Neuronal stem cell (in vitro differentiated cells): ENCODE measurements at regions not wholly inside any gene's neighbourhood (a gene's known extent, or its start where the extent isn't known, plus 50 kb on each side); places are given as distances from the start of the nearest gene placed in this dataset.
A peak's percentile ranks its signal among the peaks of the same experiment; 100 is the strongest.

Experiments used
- DNase-seq: peaks from one replicate; pipeline ENCODE4 v3.0.0-alpha.2; 2013; ENCODE audit warnings: low spot score
- H2AFZ ChIP-seq: one replicate; pipeline ENCODE4 v1.6.1; 2013; ENCODE audit warnings: mild to moderate bottlenecking, low read length, inconsistent platforms
- H2AK5ac ChIP-seq: 2 replicates; pipeline ENCODE4 v1.6.1; 2013; ENCODE audit warnings: low read depth, mild to moderate bottlenecking, inconsistent platforms, low read length, moderate library complexity, mixed read lengths
- H2BK120ac ChIP-seq: 2 replicates; pipeline ENCODE4 v1.6.1; 2013; ENCODE audit warnings: low read depth, mild to moderate bottlenecking, inconsistent platforms, low read length, moderate library complexity, mixed read lengths
- H2BK12ac ChIP-seq: one replicate; pipeline ENCODE4 v1.6.1; 2013; ENCODE audit warnings: low read length, inconsistent platforms
- H2BK15ac ChIP-seq: 2 replicates; pipeline ENCODE4 v1.6.1; 2013; ENCODE audit warnings: mild to moderate bottlenecking, low read length, inconsistent platforms, mixed read lengths
- H2BK5ac ChIP-seq: one replicate; pipeline ENCODE4 v1.6.1; 2013; ENCODE audit warnings: inconsistent platforms, mild to moderate bottlenecking, low read length, moderate library complexity
- H3K14ac ChIP-seq: one replicate; pipeline ENCODE4 v1.6.1; 2013; ENCODE audit warnings: low read length, inconsistent platforms
- H3K18ac ChIP-seq: 2 replicates; pipeline ENCODE4 v1.6.1; 2013; ENCODE audit warnings: low read length, inconsistent platforms
- H3K23ac ChIP-seq: 2 replicates; pipeline ENCODE4 v1.6.1; 2013; ENCODE audit warnings: low read depth, mild to moderate bottlenecking, mixed read lengths, low read length, inconsistent platforms; ENCODE audit not compliant: poor library complexity
- H3K27ac ChIP-seq: replicated peaks from 3 replicates; pipeline ENCODE4 v1.5.1; 2013; ENCODE audit warnings: low read length, inconsistent platforms
- H3K27me3 ChIP-seq, 3 experiments: 2 replicates each; pipeline ENCODE4 v1.6.1; 2013; ENCODE audit warnings: low read length in 3 of 3, mild to moderate bottlenecking in 2 of 3, inconsistent platforms in 1 of 3, low read depth in 1 of 3, mixed read lengths in 1 of 3, moderate library complexity in 1 of 3; ENCODE audit not compliant: control insufficient read depth in 3 of 3, insufficient read depth in 3 of 3
- H3K36me3 ChIP-seq, 2 donors: replicated peaks in 1 of 2; 2 replicates each; pipeline ENCODE4 v1.6.1; 2013; ENCODE audit warnings: low read length in 2 of 2; ENCODE audit not compliant: control insufficient read depth in 2 of 2, insufficient read depth in 2 of 2
- H3K4ac ChIP-seq: 2 replicates; pipeline ENCODE4 v1.6.1; 2013; ENCODE audit warnings: inconsistent platforms, mild to moderate bottlenecking, low read length, moderate library complexity
- H3K4me1 ChIP-seq, 2 donors: 1 replicate in 1 of 2; 2 replicates in 1 of 2; pipeline ENCODE4 v1.6.1; 2013; ENCODE audit warnings: low read length in 2 of 2, low read depth in 1 of 2; ENCODE audit not compliant: control insufficient read depth in 2 of 2, insufficient read depth in 1 of 2
- H3K4me2 ChIP-seq: one replicate; pipeline ENCODE4 v1.6.1; 2013; ENCODE audit warnings: mild to moderate bottlenecking, low read length, inconsistent platforms; ENCODE audit not compliant: insufficient read depth, poor library complexity, severe bottlenecking
- H3K4me3 ChIP-seq, 2 donors: 2 replicates each; pipeline ENCODE4 v1.5.1; 2013; ENCODE audit warnings: low read length in 2 of 2, mild to moderate bottlenecking in 2 of 2, inconsistent platforms in 1 of 2, moderate library complexity in 1 of 2
- H3K79me1 ChIP-seq: one replicate; pipeline ENCODE4 v1.6.1; 2013; ENCODE audit warnings: low read depth, mild to moderate bottlenecking, inconsistent platforms, low read length, moderate library complexity
- H3K9ac ChIP-seq: one replicate; pipeline ENCODE4 v1.6.1; 2013; ENCODE audit warnings: mild to moderate bottlenecking, low read depth, low read length, inconsistent platforms; ENCODE audit not compliant: poor library complexity
- H3K9me3 ChIP-seq, 2 donors: replicated peaks in 1 of 2; 2 replicates each; pipeline versions ENCODE3 to v1.6.1; 2013; ENCODE audit warnings: low read length in 2 of 2, mild to moderate bottlenecking in 2 of 2, inconsistent platforms in 1 of 2, low read depth in 1 of 2, mixed read lengths in 1 of 2, moderate library complexity in 1 of 2; ENCODE audit not compliant: control insufficient read depth in 2 of 2, insufficient read depth in 1 of 2
- H4K8ac ChIP-seq: one replicate; pipeline ENCODE4 v1.6.1; 2013; ENCODE audit warnings: low read depth, mild to moderate bottlenecking, inconsistent platforms, low read length, moderate library complexity
- H4K91ac ChIP-seq: one replicate; pipeline ENCODE4 v1.6.1; 2013; ENCODE audit warnings: low read length, low read depth, mild to moderate bottlenecking, inconsistent platforms; ENCODE audit not compliant: poor library complexity
- WGBS, 2 donors: extraction: QIAGEN DNeasy Blood & Tissue Kit; methylation state at CpG; one replicate each; pipeline ENCODE4 v1.1.7; 2013; ENCODE audit warnings: missing lambda C conversion rate in 2 of 2, mixed read lengths in 1 of 2; ENCODE audit not compliant: insufficient read length in 2 of 2, insufficient replicate concordance in 1 of 2; ENCODE audit errors: extremely low coverage in 2 of 2; 5-methylcytosine and 5-hydroxymethylcytosine counted together

DNA sequence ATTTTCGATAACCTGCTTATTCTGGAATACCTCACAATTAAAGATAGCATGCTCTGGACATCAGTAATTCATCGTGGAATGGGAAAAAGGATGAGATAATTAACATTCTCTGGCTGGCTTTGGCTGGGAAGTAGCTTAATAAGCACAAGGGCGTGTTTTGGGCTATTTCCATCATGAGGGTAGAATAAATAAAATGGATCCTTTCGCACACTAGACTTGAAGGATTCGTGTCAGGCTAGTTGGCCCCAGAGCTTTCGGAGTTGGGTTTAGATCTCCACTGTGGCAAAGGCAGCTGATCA is 151.2 kb upstream of the ADRA1B start:
- Histone ChIP-seq H2BK12ac (no peak overlapping the region), H3K4me1 (peaks cover 2 to 11% of the 10 kb centered on the region in 2 donors), H3K23ac (no peak overlapping the region), H2BK15ac (no peak overlapping the region), H4K8ac (no peak overlapping the region), H3K4ac (no peak overlapping the region), H3K27me3 (no peaks in the 10 kb centered on the region), H3K14ac (no peak overlapping the region), H3K27ac (no peak overlapping the region), H3K18ac (no peak overlapping the region), H3K4me2 (no peak overlapping the region), H3K9ac (no peak overlapping the region), H3K9me3 (no peaks in the 10 kb centered on the region), H4K91ac (no peak overlapping the region), H2BK120ac (no peak overlapping the region), H3K79me1 (no peaks in the 10 kb centered on the region), H2BK5ac (no peak overlapping the region), H3K36me3 (no peaks in the 10 kb centered on the region), H3K4me3 (no peak overlapping the region), H2AK5ac (no peak overlapping the region), H2AFZ (no peak overlapping the region)
- DNase-seq, result no peak
- no CpG with 5 or more reads among the region's 6 CpGs for WGBS, 2 donors

DNA sequence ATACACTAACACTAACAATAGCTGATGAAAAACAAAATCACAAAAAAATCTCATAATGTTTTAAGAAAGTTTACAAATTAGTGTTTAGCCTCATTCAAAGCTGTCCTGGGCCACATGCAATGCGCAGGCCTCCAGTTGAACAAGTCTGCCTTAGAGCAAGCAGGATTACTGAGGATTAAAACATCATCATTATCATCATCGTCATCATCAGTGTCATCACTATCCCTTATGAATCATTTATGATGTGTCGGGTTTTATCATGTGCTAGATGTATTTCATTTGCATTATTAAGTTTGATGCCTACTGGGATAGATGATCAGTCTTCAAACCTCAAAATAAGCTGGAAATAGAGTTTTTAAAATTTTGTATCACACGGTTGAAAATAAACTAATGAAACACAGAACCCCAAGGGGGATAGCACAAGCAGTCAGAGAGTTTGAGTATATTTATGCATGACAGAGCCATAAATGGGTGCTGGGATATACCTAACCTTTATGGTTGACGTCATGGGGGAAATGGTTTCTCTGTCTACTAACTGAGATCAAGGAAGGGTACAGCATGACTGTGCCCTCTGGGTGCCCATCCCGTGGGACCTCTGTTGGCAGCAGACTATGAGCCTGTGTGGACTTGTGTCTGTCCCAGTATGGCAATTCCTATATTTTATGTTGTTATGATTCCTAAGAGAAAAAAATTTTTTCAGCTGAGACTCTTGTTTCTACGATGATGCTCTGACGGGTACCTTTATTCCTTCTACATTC is 150.3 kb upstream of the ADRA1B start:
- no peak overlapping the region for H3K9ac ChIP-seq
- no peak overlapping the region for H2BK15ac ChIP-seq
- H3K27me3 ChIP-seq, result no peaks in the 10 kb centered on the region
- no peaks in the 10 kb centered on the region for H3K79me1 ChIP-seq
- H4K91ac ChIP-seq, result no peak overlapping the region
- no peak overlapping the region for H2AK5ac ChIP-seq
- H3K4me1 ChIP-seq, result peaks cover 2 to 11% of the 10 kb centered on the region in 2 donors
- no peaks in the 10 kb centered on the region for H3K9me3 ChIP-seq
- H3K36me3 ChIP-seq, result no peaks in the 10 kb centered on the region
- H3K4me2 ChIP-seq, result no peak overlapping the region
- no peak for DNase-seq
- no peak overlapping the region for H3K23ac ChIP-seq
- H4K8ac ChIP-seq, result no peak overlapping the region
- no peak overlapping the region for H2BK12ac ChIP-seq
- no peak overlapping the region for H3K14ac ChIP-seq
- no peak overlapping the region for H2AFZ ChIP-seq
- H3K18ac ChIP-seq, result no peak overlapping the region
- H2BK5ac ChIP-seq, result no peak overlapping the region
- H3K27ac ChIP-seq, result no peak overlapping the region
- H3K4ac ChIP-seq, result no peak overlapping the region
- no peak overlapping the region for H2BK120ac ChIP-seq
- no CpG with 5 or more reads among the region's 8 CpGs for WGBS, 2 donors
- H3K4me3 ChIP-seq, result no peak overlapping the region

DNA sequence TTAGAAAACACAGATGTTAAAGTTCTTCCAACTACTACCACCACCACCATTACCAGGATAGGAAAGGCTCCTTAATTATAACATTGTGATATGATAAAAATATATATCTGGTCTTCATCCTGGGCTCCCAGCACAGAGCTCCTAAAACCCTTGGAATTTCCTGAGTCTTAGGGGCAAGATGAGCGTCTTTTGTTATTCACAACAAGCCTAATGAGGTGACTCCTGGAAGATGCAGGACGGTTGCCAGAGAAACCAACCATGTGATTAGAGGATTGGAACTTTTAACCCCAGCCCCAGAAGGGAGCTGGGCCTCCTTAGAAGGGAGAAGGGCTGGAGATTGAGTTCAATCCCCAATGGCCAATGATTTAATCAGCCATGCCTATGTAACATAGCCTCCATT is 148.0 kb upstream of the ADRA1B start:
- Histone ChIP-seq H3K4ac (no peak overlapping the region), H3K14ac (no peak overlapping the region), H3K4me1 (peaks cover 2 to 13% of the 10 kb centered on the region in 2 donors), H2AK5ac (no peak overlapping the region), H3K27ac (no peak overlapping the region), H3K9ac (no peak overlapping the region), H2BK5ac (no peak overlapping the region), H3K36me3 (no peaks in the 10 kb centered on the region), H2AFZ (no peak overlapping the region), H2BK15ac (no peak overlapping the region), H2BK12ac (no peak overlapping the region), H3K18ac (no peak overlapping the region), H2BK120ac (no peak overlapping the region), H4K91ac (no peak overlapping the region), H3K23ac (no peak overlapping the region), H3K9me3 (no peaks in the 10 kb centered on the region), H3K4me3 (no peak overlapping the region), H4K8ac (no peak overlapping the region), H3K4me2 (peak overlapping the region; percentile 22), H3K79me1 (no peaks in the 10 kb centered on the region), H3K27me3 (peaks cover 0 to 7% (median 0%) of the 10 kb centered on the region in 3 experiments)
- DNase-seq, result peak; percentile 54
- WGBS, 2 donors, result no CpG with 5 or more reads among the region's 2 CpGs

DNA sequence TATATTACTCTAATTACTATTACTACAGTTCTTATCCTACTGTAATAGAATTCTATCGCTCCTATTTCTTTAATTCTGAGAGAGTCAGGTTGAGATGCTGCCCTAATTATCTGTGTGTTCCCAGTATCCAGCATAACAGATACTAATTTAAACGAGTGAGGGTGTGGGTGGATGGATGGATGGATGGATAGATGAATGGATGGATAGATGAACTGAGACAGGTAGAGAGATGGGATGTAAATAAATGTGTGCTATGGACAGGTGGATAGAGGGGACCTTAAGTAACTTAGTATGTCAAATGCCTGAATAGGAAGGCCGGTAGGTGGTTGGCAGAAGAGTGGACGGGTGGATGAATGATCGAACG is 143.6 kb upstream of the ADRA1B start:
- H3K9me3 ChIP-seq, result no peaks in the 10 kb centered on the region
- WGBS, 2 donors, result no CpG with 5 or more reads among the region's 6 CpGs
- H3K4me2 ChIP-seq, result no peak overlapping the region
- H3K9ac ChIP-seq, result no peak overlapping the region
- no peak overlapping the region for H2BK120ac ChIP-seq
- H3K27ac ChIP-seq, result no peak overlapping the region
- peaks cover 0 to 26% (median 6%) of the 10 kb centered on the region in 3 experiments for H3K27me3 ChIP-seq
- H4K91ac ChIP-seq, result no peak overlapping the region
- no peak overlapping the region for H2BK12ac ChIP-seq
- H2AK5ac ChIP-seq, result no peak overlapping the region
- peak overlapping the region; percentile 7 for H4K8ac ChIP-seq
- H3K14ac ChIP-seq, result no peak overlapping the region
- no peak overlapping the region for H3K23ac ChIP-seq
- H2AFZ ChIP-seq, result peak overlapping the region; percentile 89
- DNase-seq, result no peak
- no peak overlapping the region for H3K4ac ChIP-seq
- H3K36me3 ChIP-seq, result no peaks in the 10 kb centered on the region
- peak overlapping the region; percentile 82 for H2BK15ac ChIP-seq
- no peak overlapping the region for H2BK5ac ChIP-seq
- H3K18ac ChIP-seq, result no peak overlapping the region
- no peaks in the 10 kb centered on the region for H3K79me1 ChIP-seq
- H3K4me3 ChIP-seq, result no peak overlapping the region
- peaks cover 2 to 16% of the 10 kb centered on the region in 2 donors for H3K4me1 ChIP-seq
